Left lung (tissue), 4 donors: ENCODE measurements at regions not wholly inside any gene's neighbourhood (a gene's known extent, or its start where the extent isn't known, plus 50 kb on each side); places are given as distances from the start of the nearest gene placed in this dataset.
"Not testable (repeated sequence)": the region's sequence is repeated elsewhere in the genome, so short reads cannot be mapped to it uniquely, and the experiment has no call there.

Experiments
- ATAC-seq: fragments of 200-7000 bp; cut with Tn5 transposase; one replicate; pipeline ENCODE4 v1.9.1; 2020; ENCODE audit warnings: moderate library complexity
- DNase-seq, 4 donors: peaks; one replicate each; pipeline ENCODE4 v3.0.0-alpha.2; 2013 to 2020
- H3K27ac ChIP-seq, 2 donors: fragments of 200-600 bp; sonication (generic) in 1 of 2; one replicate each; pipeline versions ENCODE4 v1.5.0 to v1.8.0; 2020 to 2021
- H3K27me3 ChIP-seq, 2 donors: fragments of 200-600 bp; sonication (generic) in 1 of 2; one replicate each; pipeline versions ENCODE4 v1.5.0 to v1.8.0; 2020 to 2021
- H3K36me3 ChIP-seq, 2 donors: fragments of 200-600 bp; sonication (generic) in 1 of 2; one replicate each; pipeline versions ENCODE4 v1.5.0 to v1.8.0; 2020 to 2021
- H3K4me1 ChIP-seq, 2 donors: fragments of 200-600 bp; one replicate each; pipeline ENCODE4 v1.8.0; 2021
- H3K4me3 ChIP-seq, 2 donors: fragments of 200-600 bp; sonication (generic) in 1 of 2; one replicate each; pipeline versions ENCODE4 v1.5.0 to v1.8.0; 2020 to 2021; ENCODE audit warnings: mild to moderate bottlenecking in 1 of 2
- H3K9me3 ChIP-seq, 2 donors: fragments of 200-600 bp; sonication (generic) in 1 of 2; one replicate each; pipeline versions ENCODE4 v1.5.0 to v1.8.0; 2020 to 2021
- CTCF ChIP-seq, 2 donors: fragments of 200-600 bp; sonication (generic) in 1 of 2; IDR thresholded peaks; one replicate each; pipeline versions ENCODE4 v1.5.0 to v1.8.0; 2021; ENCODE audit warnings: antibody characterized with exemption in 2 of 2
- intact Hi-C, 2 donors: fragments of 100-400 bp; cut with DNase I; formaldehyde crosslinking; loops; one replicate each; pipeline versions ENCODE4 v1.11.2 to v1.14.2; 2022
- donor health status: DM: no; HTN: yes; CAD: no.
- donor health status: DM: no; HTN: no; CAD: no.

- Histone ChIP-seq H3K36me3 (no peaks in the 10 kb centered on the region), H3K27me3 (peaks cover 0 to under 1% of the 10 kb centered on the region in 2 donors), H3K27ac (no peak overlapping the region), H3K4me3 (no peak overlapping the region), H3K4me1 (no peaks in the 10 kb centered on the region), H3K9me3 (no peaks in the 10 kb centered on the region)
- ATAC-seq (no peak), DNase-seq (no peak)
- TF ChIP-seq CTCF (IDR thresholded peaks at IDR 0.05) = no peak
- intact Hi-C loops = no loop called here
Measured at GRCh38 chr1:38585460-38585859, 274.1 kb downstream of the RRAGC start.

- ATAC-seq (no peak), DNase-seq (no peak)
- no peaks in the 10 kb centered on the region for H3K36me3 ChIP-seq
- no peaks in the 10 kb centered on the region for H3K4me1 ChIP-seq
- no peak overlapping the region for H3K4me3 ChIP-seq
- H3K9me3 ChIP-seq = no peaks in the 10 kb centered on the region
- peaks cover 0 to 8% of the 10 kb centered on the region in 2 donors for H3K27me3 ChIP-seq
- intact Hi-C loops = no loop called here
- H3K27ac ChIP-seq = no peak overlapping the region
- TF ChIP-seq CTCF (IDR thresholded peaks at IDR 0.05) = no peak
Measured at GRCh38 chr1:38584448-38585355, 274.9 kb downstream of the RRAGC start.

GRCh38 chr1:38583287-38583686, 276.3 kb downstream of the RRAGC start:
- peaks cover 12 to 23% of the 10 kb centered on the region in 2 donors for H3K27me3 ChIP-seq
- H3K27ac ChIP-seq, ATAC-seq, intact Hi-C loops, DNase-seq, H3K4me1 ChIP-seq, H3K4me3 ChIP-seq, H3K36me3 ChIP-seq, H3K9me3 ChIP-seq: not testable (repeated sequence)

- TF ChIP-seq CTCF (IDR thresholded peaks at IDR 0.05) = no peak
- Histone ChIP-seq H3K36me3 (no peaks in the 10 kb centered on the region), H3K27ac (no peak overlapping the region), H3K4me1 (peaks cover 5 to 17% of the 10 kb centered on the region in 2 donors), H3K4me3 (no peak overlapping the region), H3K27me3 (peaks cover 16 to 41% of the 10 kb centered on the region in 2 donors), H3K9me3 (no peaks in the 10 kb centered on the region)
- DNase-seq (no peak), ATAC-seq (no peak)
- intact Hi-C loops = no loop called here
Measured at GRCh38 chr1:38581396-38581795, 278.2 kb downstream of the RRAGC start.

- Histone ChIP-seq H3K4me3 (no peak overlapping the region), H3K36me3 (no peaks in the 10 kb centered on the region), H3K27me3 (peaks cover 16 to 48% of the 10 kb centered on the region in 2 donors), H3K27ac (no peak overlapping the region), H3K9me3 (no peaks in the 10 kb centered on the region), H3K4me1 (peaks cover 5 to 17% of the 10 kb centered on the region in 2 donors)
- DNase-seq (no peak), ATAC-seq (no peak)
- TF ChIP-seq CTCF (IDR thresholded peaks at IDR 0.05) = no peak
- intact Hi-C loops = no loop called here
Measured at GRCh38 chr1:38580594-38580993, 279.0 kb downstream of the RRAGC start.
